ENCODE measurements at regions not wholly inside any gene's neighbourhood (a gene's known extent, or its start where the extent isn't known, plus 50 kb on each side); places are given as distances from the start of the nearest gene placed in this dataset.

DNA sequence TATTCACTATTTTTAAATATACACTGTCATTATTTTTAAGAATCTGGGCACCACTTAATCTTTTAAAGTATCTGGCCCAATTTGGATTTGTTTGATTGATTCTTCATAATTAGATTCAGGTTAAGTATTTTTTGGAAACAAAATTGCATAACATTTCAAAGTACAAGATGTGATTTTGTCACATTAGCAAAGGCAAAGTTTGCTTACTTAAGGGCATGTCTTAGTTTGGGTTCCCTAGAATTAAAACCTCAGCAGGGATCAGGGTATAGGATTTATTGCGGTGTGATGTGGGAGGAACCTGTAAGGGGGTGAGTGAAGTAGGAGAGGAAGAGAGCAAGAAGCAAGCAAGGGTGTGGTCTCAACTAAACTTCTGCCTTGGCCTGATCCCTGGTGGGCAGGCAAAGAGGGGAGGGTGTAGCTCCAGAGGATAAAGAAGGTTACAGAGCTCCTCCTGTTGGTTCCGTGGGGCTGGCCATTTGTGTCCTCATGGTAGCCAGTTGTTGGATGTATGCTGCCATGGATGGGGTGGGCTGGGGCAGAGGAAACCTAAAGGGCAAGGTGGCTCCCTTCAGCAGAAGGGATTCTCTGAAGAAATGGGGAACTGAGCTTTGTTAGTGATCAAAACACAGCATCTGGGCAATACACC, 668.7 kb upstream of the SLC35B3 start (continued):
- TF ChIP-seq, protein P1, sequence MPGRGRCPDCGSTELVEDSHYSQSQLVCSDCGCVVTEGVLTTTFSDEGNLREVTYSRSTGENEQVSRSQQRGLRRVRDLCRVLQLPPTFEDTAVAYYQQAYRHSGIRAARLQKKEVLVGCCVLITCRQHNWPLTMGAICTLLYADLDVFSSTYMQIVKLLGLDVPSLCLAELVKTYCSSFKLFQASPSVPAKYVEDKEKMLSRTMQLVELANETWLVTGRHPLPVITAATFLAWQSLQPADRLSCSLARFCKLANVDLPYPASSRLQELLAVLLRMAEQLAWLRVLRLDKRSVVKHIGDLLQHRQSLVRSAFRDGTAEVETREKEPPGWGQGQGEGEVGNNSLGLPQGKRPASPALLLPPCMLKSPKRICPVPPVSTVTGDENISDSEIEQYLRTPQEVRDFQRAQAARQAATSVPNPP (CRISPR knock-in tag; IDR thresholded peaks at IDR 0.05) = no peak
- TF ChIP-seq MBD4 (IDR thresholded peaks at IDR 0.05; ENCODE audit: borderline replicate concordance, low read length) (no peak), ZNF331 (CRISPR knock-in tag; IDR thresholded peaks at IDR 0.05) (no peak), NKX3-1 (CRISPR knock-in tag; IDR thresholded peaks at IDR 0.05) (no peak)

DNA sequence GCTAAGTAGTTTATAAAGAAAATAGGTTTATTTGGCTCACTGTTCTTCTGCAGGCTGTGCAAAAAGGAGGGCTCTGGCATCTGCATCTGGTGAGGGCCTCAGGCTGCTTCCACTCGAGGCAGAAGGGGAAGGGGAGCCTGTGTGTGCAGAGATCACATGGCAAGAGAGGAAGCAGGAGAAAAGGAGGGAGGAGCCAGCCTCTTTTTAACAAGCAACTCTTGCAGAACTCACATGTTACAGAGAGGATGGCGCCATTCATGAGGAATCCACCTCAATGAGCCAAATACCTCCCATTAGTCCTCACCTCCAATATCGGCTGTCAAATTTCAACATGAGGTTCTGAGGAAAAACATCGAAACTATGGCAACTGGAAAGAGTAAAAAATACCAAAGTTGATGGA, 666.6 kb upstream of the SLC35B3 start:
- no peak overlapping the region for H3K4me3 ChIP-seq (replicated peaks in 1 of 3; ENCODE audit: insufficient read depth in 1 of 3, low read depth in 2 of 3, low read length in 3 of 3)
- no TSS peak for BruUV-seq (replicated peaks)
- WGBS (ENCODE audit: low lambda C conversion rate) = under 1% methylated on average over 4 of the region's 4 CpGs
- H3K9ac ChIP-seq (ENCODE audit: insufficient read depth, low read depth, low read length) = no peak overlapping the region
- H3K27ac ChIP-seq (ENCODE audit: extremely low read length, insufficient read depth, low read length) = no peak overlapping the region
- no peak for ATAC-seq
- H3K79me2 ChIP-seq (ENCODE audit: insufficient read depth, low read length) = no peaks in the 10 kb centered on the region
- H3K9me3 ChIP-seq (ENCODE audit: low read length) = peaks cover 4% of the 10 kb centered on the region; the same call in 1 of the 2 replicates
- intact Hi-C loops (cut with micrococcal nuclease; ENCODE audit: unreplicated experiment) = no loop called here
- H3K4me2 ChIP-seq (ENCODE audit: low read depth, low read length) = no peak overlapping the region
- CTCF ChIA-PET (ENCODE audit: low intra/inter-chr PET ratio, low total read pairs) = no interaction called here
- H2AFZ ChIP-seq (ENCODE audit: low read length) = no peak overlapping the region
- no peaks in the 10 kb centered on the region for H4K20me1 ChIP-seq (ENCODE audit: insufficient read depth, low read length)
- no peaks in the 10 kb centered on the region for H3K27me3 ChIP-seq (ENCODE audit: control insufficient read depth in 1 of 2, insufficient read depth in 2 of 2, low read length in 2 of 2)
- no peaks in the 10 kb centered on the region for H3K4me1 ChIP-seq (ENCODE audit: insufficient read depth, low read length)
- no peak for DNase-seq (ENCODE audit: low spot score)
- in situ Hi-C loops (cut with HindIII; ENCODE audit: extremely low pct_ligation_motif_present, low pct_unique_long_range_greater_than_20kb) = no loop called here
- POLR2A ChIA-PET = no interaction called here
- no peak for FAIRE-seq
- TF ChIP-seq SAP130 (CRISPR knock-in tag; IDR thresholded peaks at IDR 0.05; ENCODE audit: low read depth) = no peak
- no peak for TF ChIP-seq SAFB2 (CRISPR knock-in tag; IDR thresholded peaks at IDR 0.05; ENCODE audit: borderline replicate concordance, low read depth)
- no peak for TF ChIP-seq ZNF207 (IDR thresholded peaks at IDR 0.05; ENCODE audit: borderline replicate concordance)
- no peak for TF ChIP-seq NONO (IDR thresholded peaks at IDR 0.05)
- TF ChIP-seq NONO (CRISPR knock-in tag; conservative IDR thresholded peaks at IDR 0.05) = no peak
- H3K36me3 ChIP-seq (replicated peaks in 1 of 2; ENCODE audit: control insufficient read depth in 1 of 2, insufficient read depth in 2 of 2, low read length in 2 of 2) = no peaks in the 10 kb centered on the region

Measured in HepG2 (cell line).